ENCODE measurements at regions not wholly inside any gene's neighbourhood (a gene's known extent, or its start where the extent isn't known, plus 50 kb on each side); places are given as distances from the start of the nearest gene placed in this dataset.

DNA sequence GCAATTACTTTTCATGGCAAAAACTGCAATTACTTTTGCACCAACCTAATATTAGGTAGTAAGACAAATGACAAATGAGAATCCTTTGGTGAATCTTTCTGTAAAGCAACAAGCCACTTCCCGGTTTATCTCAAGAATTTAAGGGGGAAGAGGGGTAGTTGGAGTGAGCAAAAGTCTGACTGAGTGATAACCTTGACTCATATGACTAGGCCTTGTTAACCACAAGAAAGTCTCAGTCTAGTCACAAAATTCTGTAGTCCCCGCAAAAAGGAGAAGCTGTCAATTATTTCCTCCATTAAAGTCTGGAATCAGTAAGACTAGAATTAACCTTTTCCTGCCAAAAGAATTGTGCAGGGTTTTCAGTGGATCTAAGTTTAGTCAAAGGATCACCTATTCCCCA lies 72.2 kb upstream of the GNAO1 start:
- 0% methylated on average over 2 of the region's 2 CpGs for WGBS (ENCODE audit: insufficient coverage)
- H3K27ac Mint-ChIP-seq = no peak overlapping the region
- no peaks in the 10 kb centered on the region for H3K36me3 Mint-ChIP-seq
- H3K27me3 Mint-ChIP-seq (ENCODE audit: low read depth in 2 of 2) = peaks cover 8 to 10% of the 10 kb centered on the region in 2 donors
- no peak for ATAC-seq
- H3K36me3 ChIP-seq (ENCODE audit: control insufficient read depth, insufficient read depth, low read length) = no peaks in the 10 kb centered on the region
- H3K4me1 ChIP-seq (ENCODE audit: control insufficient read depth, insufficient read depth, low read length) = no peaks in the 10 kb centered on the region
- H3K9me3 ChIP-seq (ENCODE audit: control insufficient read depth, insufficient read depth, low read length) = no peaks in the 10 kb centered on the region
- intact Hi-C loops (cut with micrococcal nuclease) = no loop called here
- H3K27ac ChIP-seq (ENCODE audit: low read length) = no peak overlapping the region
- H3K9me3 Mint-ChIP-seq = no peaks in the 10 kb centered on the region
- H3K27me3 ChIP-seq (ENCODE audit: control insufficient read depth, insufficient read depth, low read length) = no peaks in the 10 kb centered on the region
- no peak overlapping the region for H3K4me3 Mint-ChIP-seq
- DNase-seq = peak in 1 of 2 donors; percentile 4
- H3K4me1 Mint-ChIP-seq = peaks cover 7 to 9% of the 10 kb centered on the region in 2 donors
- H3K4me3 ChIP-seq (ENCODE audit: low read length) = no peak overlapping the region
- no peak for TF ChIP-seq CTCF (IDR thresholded peaks at IDR 0.05)

DNA sequence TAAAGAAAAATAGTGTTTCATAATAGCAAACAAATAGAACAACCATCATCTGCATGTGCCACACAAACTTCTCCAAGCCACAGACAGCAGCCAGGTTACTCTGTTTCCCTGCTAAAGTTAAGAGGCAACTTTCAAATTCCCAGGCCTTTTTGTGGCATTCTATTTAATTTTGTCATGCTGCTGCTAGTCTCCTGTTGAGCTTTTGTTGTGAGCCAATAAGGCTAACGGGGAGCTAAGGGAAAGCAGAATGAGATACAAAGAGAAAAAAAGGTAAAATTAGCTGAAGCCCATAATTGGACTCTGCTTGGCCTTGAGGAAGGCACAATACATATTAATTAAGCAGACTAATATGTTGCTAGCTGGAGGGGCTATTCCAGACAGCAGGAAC lies 74.7 kb upstream of the GNAO1 start:
- intact Hi-C loops (cut with micrococcal nuclease) = no loop called here
- no peak for TF ChIP-seq CTCF (IDR thresholded peaks at IDR 0.05)
- Mint-ChIP-seq H3K27me3 (ENCODE audit: low read depth in 2 of 2) (peaks cover 4 to 8% of the 10 kb centered on the region in 2 donors), H3K27ac (no peak overlapping the region), H3K4me1 (peaks cover 7 to 9% of the 10 kb centered on the region in 2 donors), H3K4me3 (no peak overlapping the region), H3K9me3 (no peaks in the 10 kb centered on the region), H3K36me3 (no peaks in the 10 kb centered on the region)
- H3K27ac ChIP-seq (ENCODE audit: low read length) = no peak overlapping the region
- H3K9me3 ChIP-seq (ENCODE audit: control insufficient read depth, insufficient read depth, low read length) = no peaks in the 10 kb centered on the region
- no peaks in the 10 kb centered on the region for H3K4me1 ChIP-seq (ENCODE audit: control insufficient read depth, insufficient read depth, low read length)
- no peaks in the 10 kb centered on the region for H3K27me3 ChIP-seq (ENCODE audit: control insufficient read depth, insufficient read depth, low read length)
- no peak overlapping the region for H3K4me3 ChIP-seq (ENCODE audit: low read length)
- 79% methylated on average over 1 of the region's 1 CpG for WGBS (ENCODE audit: insufficient coverage)
- no peaks in the 10 kb centered on the region for H3K36me3 ChIP-seq (ENCODE audit: control insufficient read depth, insufficient read depth, low read length)
- DNase-seq (no peak), ATAC-seq (no peak)

DNA sequence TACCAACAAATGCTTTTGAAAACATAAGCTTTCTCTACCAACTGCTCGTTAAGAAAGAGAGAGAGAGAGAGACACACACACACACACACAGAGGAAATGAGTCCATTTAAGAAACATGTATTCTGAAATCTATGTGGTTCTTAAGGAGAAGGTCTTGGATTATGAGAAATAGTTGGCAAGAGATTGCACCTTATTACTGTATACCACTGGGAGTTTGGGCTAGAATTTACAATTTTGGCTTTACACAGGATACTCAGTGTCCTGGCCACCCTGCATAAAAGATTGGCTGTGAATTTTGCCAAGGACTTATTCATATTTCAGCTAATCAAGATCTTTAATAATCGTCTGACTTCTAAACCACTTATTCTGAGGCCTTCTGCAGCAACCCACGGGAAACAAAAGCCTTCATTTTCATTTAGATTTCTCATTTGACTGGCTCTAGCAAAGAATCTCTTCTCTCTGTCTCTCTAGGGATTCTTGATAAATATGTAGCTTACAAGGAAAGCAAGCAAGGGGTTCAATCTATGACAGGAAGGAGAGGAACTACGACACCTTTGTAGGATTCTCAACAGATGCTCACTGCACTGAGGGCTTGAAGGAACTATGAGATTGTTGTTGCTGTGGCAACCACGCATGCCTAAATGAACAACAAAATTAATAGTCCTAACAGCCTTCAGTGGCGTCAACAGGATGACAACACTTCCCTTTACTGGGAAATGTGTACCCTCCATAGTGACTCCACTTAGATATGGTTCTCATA lies 75.3 kb upstream of the GNAO1 start:
- Histone ChIP-seq H3K27ac (ENCODE audit: low read length) (no peak overlapping the region), H3K4me1 (ENCODE audit: control insufficient read depth, insufficient read depth, low read length) (no peaks in the 10 kb centered on the region), H3K4me3 (ENCODE audit: low read length) (no peak overlapping the region), H3K36me3 (ENCODE audit: control insufficient read depth, insufficient read depth, low read length) (no peaks in the 10 kb centered on the region), H3K9me3 (ENCODE audit: control insufficient read depth, insufficient read depth, low read length) (no peaks in the 10 kb centered on the region), H3K27me3 (ENCODE audit: control insufficient read depth, insufficient read depth, low read length) (no peaks in the 10 kb centered on the region)
- no peaks in the 10 kb centered on the region for H3K9me3 Mint-ChIP-seq
- no peaks in the 10 kb centered on the region for H3K36me3 Mint-ChIP-seq
- DNase-seq (no peak), ATAC-seq (no peak)
- peaks cover 4 to 8% of the 10 kb centered on the region in 2 donors for H3K27me3 Mint-ChIP-seq (ENCODE audit: low read depth in 2 of 2)
- intact Hi-C loops (cut with micrococcal nuclease) = no loop called here
- H3K4me1 Mint-ChIP-seq = peaks cover 3 to 5% of the 10 kb centered on the region in 2 donors
- WGBS (ENCODE audit: insufficient coverage) = 85% methylated on average over 3 of the region's 6 CpGs
- no peak overlapping the region for H3K4me3 Mint-ChIP-seq
- no peak for TF ChIP-seq CTCF (IDR thresholded peaks at IDR 0.05)
- no peak overlapping the region for H3K27ac Mint-ChIP-seq

GRCh38 chr16:56113223-56113622 lies 78.1 kb upstream of the GNAO1 start:
- intact Hi-C loops (cut with micrococcal nuclease) = no loop called here
- no peaks in the 10 kb centered on the region for H3K4me1 ChIP-seq (ENCODE audit: control insufficient read depth, insufficient read depth, low read length)
- H3K9me3 ChIP-seq (ENCODE audit: control insufficient read depth, insufficient read depth, low read length) = no peaks in the 10 kb centered on the region
- Mint-ChIP-seq H3K36me3 (no peaks in the 10 kb centered on the region), H3K9me3 (no peaks in the 10 kb centered on the region), H3K4me3 (no peak overlapping the region), H3K4me1 (no peaks in the 10 kb centered on the region), H3K27ac (no peak overlapping the region), H3K27me3 (ENCODE audit: low read depth in 2 of 2) (peaks cover 4 to 8% of the 10 kb centered on the region in 2 donors)
- no peak overlapping the region for H3K27ac ChIP-seq (ENCODE audit: low read length)
- ATAC-seq (no peak), DNase-seq (no peak)
- TF ChIP-seq CTCF (IDR thresholded peaks at IDR 0.05) = no peak
- WGBS (ENCODE audit: insufficient coverage) = 51% methylated on average over 2 of the region's 2 CpGs
- H3K36me3 ChIP-seq (ENCODE audit: control insufficient read depth, insufficient read depth, low read length) = no peaks in the 10 kb centered on the region
- no peaks in the 10 kb centered on the region for H3K27me3 ChIP-seq (ENCODE audit: control insufficient read depth, insufficient read depth, low read length)
- H3K4me3 ChIP-seq (ENCODE audit: low read length) = no peak overlapping the region
